GM19239 (cell line): ENCODE measurements at regions not wholly inside any gene's neighbourhood (a gene's known extent, or its start where the extent isn't known, plus 50 kb on each side); places are given as distances from the start of the nearest gene placed in this dataset.
A peak's percentile ranks its signal among the peaks of the same experiment; 100 is the strongest.

Experiments
- DNase-seq: peaks from one replicate; pipeline ENCODE4 v3.0.0; 2011; ENCODE audit warnings: low spot score; ENCODE audit not compliant: insufficient read length
- FAIRE-seq: peaks from 2 replicates; lab custom pipeline; 2011; peaks lifted over from hg19 to GRCh38; lab: Jason Lieb, UNC

- FAIRE-seq: no peak
- no peak for DNase-seq
These were observed 769.8 kb downstream of the BRD1 start for GRCh38 chr22:49057910-49058309.

- no peak for DNase-seq
- FAIRE-seq: no peak
These were observed 771.4 kb downstream of the BRD1 start for GRCh38 chr22:49056301-49056700.

DNA sequence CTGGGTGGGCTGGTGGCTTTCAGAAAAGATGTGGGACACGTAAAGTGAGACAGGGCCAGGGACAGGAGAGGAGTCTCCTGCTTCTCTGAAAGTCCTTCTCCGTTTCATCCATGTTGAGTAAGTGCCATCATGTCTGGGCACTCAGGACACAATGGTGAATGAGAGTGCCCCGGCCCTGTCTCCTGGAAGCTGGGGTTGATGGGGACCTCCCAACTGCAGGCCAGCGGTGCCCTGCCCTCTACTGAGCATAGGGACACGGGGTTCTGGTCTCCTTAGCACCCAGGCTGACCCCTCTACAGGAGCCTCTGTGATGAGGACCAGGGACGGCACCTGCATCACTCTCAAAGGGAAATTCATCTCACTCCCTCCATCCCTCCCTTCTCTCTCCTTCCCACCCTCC lies 772.3 kb downstream of the BRD1 start:
- FAIRE-seq (no peak), DNase-seq (no peak)

GRCh38 chr22:49053578-49053977 lies 774.1 kb downstream of the BRD1 start:
- no peak for FAIRE-seq

DNA sequence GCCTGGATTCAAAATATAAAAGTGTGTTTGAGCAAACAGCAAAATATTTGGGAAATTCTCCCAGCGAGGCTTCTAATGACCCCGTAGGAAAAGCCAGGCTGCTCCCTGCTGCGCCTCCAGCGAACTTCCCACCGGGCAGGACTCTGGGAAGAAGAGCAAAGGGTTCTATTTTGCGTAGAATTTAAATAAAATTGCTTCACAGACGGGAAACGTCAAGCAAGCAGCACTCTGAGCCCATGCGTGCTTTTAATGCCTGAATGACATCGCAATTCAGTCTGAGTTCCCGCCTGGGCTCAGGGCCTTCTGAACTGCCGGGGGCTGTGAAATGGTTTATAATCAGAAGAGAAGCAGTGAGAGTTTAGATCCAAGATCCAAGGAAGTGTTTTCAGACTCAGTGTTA lies 775.1 kb downstream of the BRD1 start:
- FAIRE-seq (no peak), DNase-seq (no peak)

More at GRCh38 chr22:49053578-49053977, 774.1 kb downstream of the BRD1 start:
- no peak for DNase-seq

- DNase-seq (no peak), FAIRE-seq (no peak)
These were observed 775.6 kb downstream of the BRD1 start for GRCh38 chr22:49052023-49052538.

- DNase-seq (no peak), FAIRE-seq (no peak)
These were observed 776.1 kb downstream of the BRD1 start for GRCh38 chr22:49051491-49052022.

DNA sequence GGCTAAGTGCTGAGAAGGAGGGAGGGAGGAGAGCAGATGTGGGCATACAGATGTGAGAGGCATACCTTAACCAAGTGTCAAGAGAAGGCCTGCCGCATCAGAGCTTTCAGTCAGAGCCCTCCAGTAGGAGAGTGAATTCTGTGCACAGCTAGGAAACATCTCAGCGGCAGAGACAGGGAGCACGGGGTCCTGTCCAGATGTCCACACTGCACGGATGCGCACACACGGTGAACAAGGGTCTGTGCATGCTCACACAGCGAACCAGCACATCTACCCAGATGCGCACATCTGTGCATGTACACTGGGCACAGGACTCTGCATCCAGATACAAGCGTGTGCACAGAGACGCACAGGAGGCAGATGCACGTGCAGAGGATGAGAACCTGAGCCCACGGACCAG lies 778.0 kb downstream of the BRD1 start:
- DNase-seq: no peak
- no peak for FAIRE-seq

DNA sequence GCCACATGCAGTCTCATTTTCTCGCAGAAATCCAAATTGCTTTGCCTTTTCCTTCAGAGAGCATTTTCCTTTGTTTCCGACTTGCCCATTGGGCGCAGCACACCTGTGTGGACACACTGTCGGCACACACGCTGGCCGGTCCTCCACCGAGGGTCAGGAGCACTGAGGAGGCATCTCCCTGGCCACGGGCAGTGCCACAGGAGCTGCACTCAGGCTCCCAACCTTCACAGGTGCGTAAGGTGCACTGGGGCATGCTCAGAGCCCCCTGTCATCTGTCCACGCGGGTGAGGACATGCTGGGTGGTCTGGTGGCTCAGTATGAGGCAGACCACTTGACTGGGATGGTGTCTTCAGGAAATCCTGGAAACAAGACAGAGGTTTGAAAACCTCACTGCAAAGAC lies 779.1 kb downstream of the BRD1 start:
- FAIRE-seq (no peak), DNase-seq (no peak)

DNA sequence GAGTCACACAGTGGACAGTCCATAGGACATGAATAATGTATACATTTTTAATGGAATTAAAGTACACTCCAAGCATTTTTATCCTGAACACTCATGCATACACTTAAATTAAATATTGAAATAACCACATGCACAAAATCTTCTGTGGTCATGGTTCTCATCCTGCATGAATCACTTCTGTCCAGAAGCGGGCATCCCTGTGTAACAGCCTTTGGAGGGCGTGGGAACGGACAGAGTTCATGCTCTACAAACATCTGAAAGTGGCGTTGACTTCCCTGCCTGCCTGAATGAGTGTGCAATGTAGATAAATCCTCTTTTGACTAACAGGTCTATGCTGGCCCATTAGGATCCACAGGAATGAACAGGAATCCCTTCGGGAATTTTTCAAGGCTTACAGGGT lies 780.2 kb downstream of the BRD1 start:
- no peak for FAIRE-seq

DNA sequence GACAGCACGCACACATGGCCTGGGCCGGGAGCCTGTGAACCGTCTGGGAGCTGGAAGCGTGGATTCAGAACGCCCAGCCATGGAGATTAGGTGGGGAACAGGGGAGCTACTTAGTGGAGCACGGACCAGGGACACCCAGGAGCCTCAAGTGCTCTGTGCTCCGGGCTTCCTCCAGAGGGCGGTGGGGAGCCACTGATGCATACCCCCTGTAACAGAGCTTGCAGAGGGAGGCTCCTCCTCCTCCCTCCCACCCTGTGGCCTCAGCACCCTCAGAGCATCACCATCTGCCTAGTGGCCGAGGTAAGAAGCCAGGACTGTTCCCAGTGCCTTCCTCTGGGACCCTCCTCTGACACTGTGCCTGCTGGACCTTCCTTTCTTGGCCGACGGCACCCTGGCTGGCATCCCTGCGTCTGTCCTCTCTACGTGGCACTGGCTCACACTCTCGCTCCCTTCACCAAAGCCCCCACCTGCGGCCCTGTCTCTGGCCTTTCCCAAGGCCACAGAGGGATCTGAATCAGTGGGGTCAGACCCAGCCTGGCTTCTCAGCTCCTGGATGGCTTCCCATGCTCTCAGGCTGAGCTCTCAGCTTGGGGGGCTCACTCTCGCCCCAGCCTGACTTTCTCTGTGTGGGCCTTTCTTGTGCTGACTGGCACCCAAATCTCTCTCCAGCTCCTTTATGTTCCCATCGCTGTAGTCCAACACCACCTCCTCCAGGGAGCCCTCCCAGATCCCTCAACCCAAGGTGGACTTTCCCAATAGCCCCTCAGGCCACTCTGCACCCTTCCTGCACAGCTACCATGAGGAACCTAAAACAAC lies 780.9 kb downstream of the BRD1 start:
- DNase-seq: peak; percentile 28
- FAIRE-seq: no peak

More for the DNA sequence above, 780.2 kb downstream of the BRD1 start:
- DNase-seq: no peak

GRCh38 chr22:49046000-49046545 lies 781.6 kb downstream of the BRD1 start:
- FAIRE-seq (no peak), DNase-seq (no peak)

GRCh38 chr22:49045276-49045675 lies 782.4 kb downstream of the BRD1 start:
- no peak for DNase-seq
- no peak for FAIRE-seq

- FAIRE-seq (no peak), DNase-seq (no peak)
These were observed 782.9 kb downstream of the BRD1 start for GRCh38 chr22:49044776-49045175.

DNA sequence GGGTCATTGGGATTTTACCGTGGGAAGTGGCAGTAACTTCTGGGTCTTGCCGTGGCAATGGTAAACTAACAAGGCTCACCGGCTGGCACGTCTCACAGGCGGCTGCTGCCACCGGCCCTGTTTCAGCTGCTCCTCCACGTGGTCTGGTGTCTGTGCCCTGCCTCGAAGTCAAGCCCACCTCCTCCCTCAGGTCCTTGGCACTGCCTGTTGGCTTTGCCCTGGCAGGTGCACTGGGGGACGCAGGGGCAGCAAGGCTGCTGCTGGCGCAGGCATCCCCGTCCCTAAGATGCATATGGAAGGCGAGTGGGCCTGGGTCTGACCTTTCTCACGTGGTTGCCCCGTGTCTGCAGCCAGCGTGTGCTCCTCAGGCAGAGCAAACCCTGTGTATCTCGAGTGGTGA lies 783.6 kb downstream of the BRD1 start:
- FAIRE-seq: no peak
- no peak for DNase-seq

DNA sequence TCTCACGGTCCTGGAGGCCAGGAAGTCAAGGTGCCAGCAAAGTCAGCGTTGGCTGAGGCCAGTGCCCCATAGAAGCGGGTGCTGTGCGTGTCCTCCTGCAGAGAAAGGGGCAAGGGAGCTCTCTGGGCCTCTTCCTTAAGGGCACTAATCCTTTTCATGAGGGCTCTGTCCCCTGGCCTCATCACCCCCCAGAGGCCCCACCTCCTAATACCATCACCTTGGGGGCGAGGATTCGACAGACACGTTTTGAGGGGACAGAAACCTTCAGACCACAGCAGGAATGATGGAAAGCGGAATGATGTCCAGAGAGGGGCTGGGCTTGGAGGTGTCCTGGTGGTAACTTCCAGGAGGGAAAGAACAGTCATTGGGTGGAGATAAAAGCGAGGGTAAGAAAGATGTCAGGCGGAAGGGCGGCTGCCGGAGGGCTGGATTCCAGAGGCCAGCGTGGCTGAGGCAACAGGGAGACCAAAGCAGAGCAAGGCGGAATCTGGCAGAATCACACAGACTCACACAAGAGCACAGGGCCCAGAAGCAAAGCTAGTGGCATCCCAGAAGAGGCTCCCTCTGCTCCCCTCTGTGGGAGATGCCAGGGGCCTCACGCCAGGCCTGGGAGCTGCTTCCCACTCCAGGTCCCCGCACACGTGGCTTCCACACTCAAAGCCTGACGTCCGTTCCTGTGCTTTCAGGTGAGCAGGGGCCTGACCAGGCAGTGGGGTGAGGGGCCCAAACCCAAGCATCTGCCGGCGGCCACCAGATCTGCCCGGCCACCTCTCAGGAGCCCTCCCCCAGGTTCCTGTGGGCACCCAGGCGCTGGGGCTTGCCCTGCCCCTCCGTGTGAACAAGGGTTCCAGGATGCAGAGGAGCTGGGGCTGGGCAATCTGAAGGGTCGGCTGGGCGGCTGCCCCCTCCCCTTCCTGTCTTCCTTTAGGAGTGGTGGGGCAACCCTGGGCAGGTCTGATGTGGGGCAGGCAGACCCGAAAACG lies 784.5 kb downstream of the BRD1 start:
- DNase-seq: no peak
- FAIRE-seq: no peak

DNA sequence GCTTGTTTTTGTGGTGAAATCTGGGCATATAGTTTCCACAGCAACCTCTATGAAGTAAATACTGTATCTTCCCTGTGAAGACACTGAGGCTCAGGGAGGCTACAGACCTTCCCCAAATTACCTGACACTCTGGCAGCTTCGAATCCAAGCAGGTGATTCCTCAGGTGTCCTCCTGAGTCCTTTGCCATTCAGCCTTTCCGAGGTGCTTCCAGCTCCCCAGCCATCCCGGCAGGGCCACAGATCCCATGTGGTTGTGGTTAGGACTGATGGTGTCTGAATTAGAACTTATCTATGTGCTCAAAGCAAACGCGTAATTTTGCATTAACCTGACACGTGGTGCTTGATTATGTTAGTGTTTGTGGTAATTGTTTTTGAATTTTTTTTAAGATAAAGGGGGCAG lies 785.6 kb downstream of the BRD1 start:
- no peak for FAIRE-seq

GRCh38 chr22:49040754-49041467 lies 786.8 kb downstream of the BRD1 start:
- DNase-seq (no peak), FAIRE-seq (no peak)

More for the DNA sequence above, 785.6 kb downstream of the BRD1 start:
- DNase-seq: no peak

GRCh38 chr22:49040111-49040510 lies 787.6 kb downstream of the BRD1 start:
- DNase-seq (no peak), FAIRE-seq (no peak)

DNA sequence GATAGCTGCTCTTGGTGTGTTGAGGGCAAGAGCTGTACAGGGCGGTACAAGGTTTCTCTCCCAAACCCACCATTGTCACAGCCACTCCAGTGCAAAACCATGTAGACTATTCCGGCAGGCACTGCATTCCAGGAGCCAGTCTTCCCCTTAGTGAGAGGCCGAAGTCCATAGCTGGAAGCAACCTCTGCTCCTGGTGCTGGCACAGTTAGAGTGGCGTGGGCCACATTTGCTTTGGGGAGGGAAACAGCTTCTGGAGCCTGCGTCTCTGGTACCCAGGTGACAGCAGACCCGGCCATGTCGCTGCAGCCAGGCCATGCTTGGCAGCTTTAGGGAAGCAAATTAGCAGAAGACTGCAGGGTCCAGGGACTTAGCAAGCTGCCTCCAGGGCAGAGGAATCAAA lies 788.0 kb downstream of the BRD1 start:
- no peak for FAIRE-seq
- no peak for DNase-seq
